Loucy (cell line): ENCODE measurements at regions not wholly inside any gene's neighbourhood (a gene's known extent, or its start where the extent isn't known, plus 50 kb on each side); places are given as distances from the start of the nearest gene placed in this dataset.

Experiments
- H2AFZ ChIP-seq: fragments of 200-600 bp; sonication (generic); 2 replicates; pipeline ENCODE4 v1.6.0; 2016; ENCODE audit warnings: antibody characterized with exemption, mild to moderate bottlenecking, low read length, moderate library complexity
- H3F3A ChIP-seq: fragments of 200-600 bp; 2 replicates; pipeline ENCODE4 v1.6.0; 2016; ENCODE audit warnings: antibody characterized with exemption, low read depth, mild to moderate bottlenecking
- H3K27me3 ChIP-seq: fragments of 200-600 bp; sonication (generic); 2 replicates; pipeline ENCODE4 v1.6.1; 2014; ENCODE audit warnings: low read length, mild to moderate bottlenecking; ENCODE audit not compliant: insufficient read depth, poor library complexity, severe bottlenecking
- H3K36me3 ChIP-seq: fragments of 200-600 bp; sonication (generic); 2 replicates; pipeline ENCODE4 v1.6.1; 2016; ENCODE audit warnings: low read length; ENCODE audit not compliant: insufficient read depth
- H3K4me1 ChIP-seq: fragments of 200-600 bp; sonication (generic); 2 replicates; pipeline ENCODE4 v1.5.1; 2014; ENCODE audit warnings: low read length, mild to moderate bottlenecking; ENCODE audit not compliant: insufficient read depth, poor library complexity, severe bottlenecking
- H3K4me2 ChIP-seq: fragments of 200-600 bp; sonication (generic); 2 replicates; pipeline ENCODE4 v1.6.0; 2014; ENCODE audit warnings: antibody characterized with exemption, low read length, low read depth, mild to moderate bottlenecking; ENCODE audit not compliant: poor library complexity, severe bottlenecking
- H3K4me3 ChIP-seq: fragments of 200-600 bp; sonication (generic); 2 replicates; pipeline ENCODE4 v1.5.1; 2014; ENCODE audit warnings: low read length, mild to moderate bottlenecking, mixed read lengths; ENCODE audit not compliant: poor library complexity, severe bottlenecking
- H3K79me2 ChIP-seq: fragments of 200-600 bp; sonication (generic); 2 replicates; pipeline ENCODE4 v1.6.1; 2014; ENCODE audit warnings: low read length; ENCODE audit not compliant: insufficient read depth
- H3K9ac ChIP-seq: fragments of 200-600 bp; sonication (generic); 2 replicates; pipeline ENCODE4 v1.6.0; 2014; ENCODE audit warnings: mild to moderate bottlenecking, low read depth, low read length, moderate library complexity; ENCODE audit not compliant: poor library complexity, severe bottlenecking
- H3K9me2 ChIP-seq: fragments of 200-600 bp; sonication (generic); replicated peaks from 2 replicates; pipeline ENCODE4 v1.6.1; 2016; ENCODE audit warnings: low read depth, low read length, mixed read lengths
- H3K9me3 ChIP-seq: fragments of 200-600 bp; sonication (generic); 2 replicates; pipeline ENCODE4 v1.6.1; 2014; ENCODE audit warnings: mild to moderate bottlenecking, antibody characterized with exemption, low read length, low read depth; ENCODE audit not compliant: insufficient read depth
- H4K20me1 ChIP-seq: fragments of 200-600 bp; sonication (generic); 2 replicates; pipeline ENCODE4 v1.6.0; 2014; ENCODE audit warnings: antibody characterized with exemption, low read length, mild to moderate bottlenecking; ENCODE audit not compliant: insufficient read depth, poor library complexity, severe bottlenecking
- EZH2phosphoT487 ChIP-seq: fragments of 200-600 bp; IDR thresholded peaks from 2 replicates; pipeline ENCODE4 v1.6.1; 2018; ENCODE audit warnings: antibody characterized with exemption, mild to moderate bottlenecking, moderate library complexity, borderline replicate concordance
- TF ChIP-seq, protein P1 (sequence below): fragments of 200-600 bp; sonication (generic); conservative IDR thresholded peaks from 2 replicates; pipeline ENCODE4 v1.5.1; 2014; ENCODE audit warnings: mild to moderate bottlenecking, antibody characterized with exemption, low read length

DNA sequence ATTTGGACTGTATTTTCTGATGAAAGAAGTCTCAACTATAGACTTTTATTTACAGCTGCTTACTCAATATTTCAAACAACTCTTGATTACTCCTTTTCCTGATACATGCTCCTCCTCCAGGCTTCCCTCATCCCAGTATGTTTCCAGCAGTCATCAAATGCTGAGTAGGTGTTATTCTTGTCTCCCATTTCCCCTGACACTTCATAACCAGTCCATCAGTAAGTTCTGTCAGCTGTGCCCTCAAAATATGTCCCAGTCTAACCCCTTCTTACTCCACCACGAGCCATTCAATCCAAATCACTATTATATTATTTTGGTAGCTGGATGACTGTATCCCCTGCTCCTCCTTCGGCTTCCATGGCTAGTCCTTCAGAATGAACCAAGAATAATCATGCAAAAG, 189.1 kb upstream of the DTNA start:
- Histone ChIP-seq H2AFZ (no peak overlapping the region), H3F3A (no peaks in the 10 kb centered on the region), H3K4me2 (no peak overlapping the region), H3K27me3 (no peaks in the 10 kb centered on the region), H3K9me2 (no peaks in the 10 kb centered on the region), H3K4me3 (no peak overlapping the region), H3K4me1 (no peaks in the 10 kb centered on the region), H4K20me1 (no peaks in the 10 kb centered on the region), H3K36me3 (no peaks in the 10 kb centered on the region), H3K9me3 (no peaks in the 10 kb centered on the region), H3K79me2 (no peaks in the 10 kb centered on the region), H3K9ac (no peak overlapping the region)
- TF ChIP-seq EZH2phosphoT487, result no peak

DNA sequence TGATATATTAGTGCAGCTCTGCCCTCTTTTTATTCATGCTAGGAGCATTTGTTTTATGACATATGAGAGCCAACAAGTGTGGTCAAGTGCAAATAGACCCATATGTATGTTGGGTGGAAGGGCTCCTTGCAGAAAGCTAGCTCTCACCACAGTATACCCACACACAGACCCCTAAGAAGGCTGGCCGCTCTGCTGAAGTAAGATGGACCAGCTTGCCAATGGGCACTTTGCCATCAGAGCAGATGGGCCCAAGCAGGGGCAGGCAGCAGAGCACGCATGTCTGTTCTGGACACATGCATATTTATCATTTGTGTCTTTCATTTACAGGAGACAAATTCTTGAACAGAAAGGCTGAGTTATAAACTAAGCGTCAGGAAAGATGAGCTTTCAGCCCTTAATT, 187.5 kb upstream of the DTNA start:
- Histone ChIP-seq H2AFZ (no peak overlapping the region), H3K79me2 (no peaks in the 10 kb centered on the region), H3K9me2 (no peaks in the 10 kb centered on the region), H3K9ac (no peak overlapping the region), H3F3A (no peaks in the 10 kb centered on the region), H3K4me3 (no peak overlapping the region), H3K4me1 (no peaks in the 10 kb centered on the region), H3K27me3 (no peaks in the 10 kb centered on the region), H3K4me2 (no peak overlapping the region), H3K36me3 (no peaks in the 10 kb centered on the region), H4K20me1 (no peaks in the 10 kb centered on the region), H3K9me3 (no peaks in the 10 kb centered on the region)
- TF ChIP-seq EZH2phosphoT487, result no peak
- TF ChIP-seq, protein P1, sequence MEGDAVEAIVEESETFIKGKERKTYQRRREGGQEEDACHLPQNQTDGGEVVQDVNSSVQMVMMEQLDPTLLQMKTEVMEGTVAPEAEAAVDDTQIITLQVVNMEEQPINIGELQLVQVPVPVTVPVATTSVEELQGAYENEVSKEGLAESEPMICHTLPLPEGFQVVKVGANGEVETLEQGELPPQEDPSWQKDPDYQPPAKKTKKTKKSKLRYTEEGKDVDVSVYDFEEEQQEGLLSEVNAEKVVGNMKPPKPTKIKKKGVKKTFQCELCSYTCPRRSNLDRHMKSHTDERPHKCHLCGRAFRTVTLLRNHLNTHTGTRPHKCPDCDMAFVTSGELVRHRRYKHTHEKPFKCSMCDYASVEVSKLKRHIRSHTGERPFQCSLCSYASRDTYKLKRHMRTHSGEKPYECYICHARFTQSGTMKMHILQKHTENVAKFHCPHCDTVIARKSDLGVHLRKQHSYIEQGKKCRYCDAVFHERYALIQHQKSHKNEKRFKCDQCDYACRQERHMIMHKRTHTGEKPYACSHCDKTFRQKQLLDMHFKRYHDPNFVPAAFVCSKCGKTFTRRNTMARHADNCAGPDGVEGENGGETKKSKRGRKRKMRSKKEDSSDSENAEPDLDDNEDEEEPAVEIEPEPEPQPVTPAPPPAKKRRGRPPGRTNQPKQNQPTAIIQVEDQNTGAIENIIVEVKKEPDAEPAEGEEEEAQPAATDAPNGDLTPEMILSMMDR, result no peak

DNA sequence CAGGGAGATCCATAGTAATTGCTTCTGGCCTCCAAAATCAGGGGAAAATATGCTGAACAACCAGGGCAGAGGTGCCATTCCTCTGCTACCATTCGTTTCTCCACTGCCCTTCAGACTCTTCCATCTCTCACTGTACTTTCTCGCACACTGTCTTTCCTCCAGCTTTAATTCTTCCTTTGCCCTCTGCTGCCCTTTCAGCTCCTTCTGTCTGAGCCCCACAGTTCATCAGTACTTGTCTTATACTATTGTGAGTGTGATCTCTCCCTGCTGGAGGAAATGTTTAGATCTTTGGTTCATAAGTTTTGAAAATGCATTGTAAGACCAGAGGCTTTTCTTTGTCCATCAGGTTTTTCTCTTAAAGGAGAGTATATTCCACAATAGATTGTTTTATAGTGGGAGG, 184.9 kb upstream of the DTNA start:
- Histone ChIP-seq H3K4me1 (no peaks in the 10 kb centered on the region), H2AFZ (no peak overlapping the region), H3K27me3 (no peaks in the 10 kb centered on the region), H3K79me2 (no peaks in the 10 kb centered on the region), H4K20me1 (no peaks in the 10 kb centered on the region), H3K9me2 (no peaks in the 10 kb centered on the region), H3K4me2 (no peak overlapping the region), H3K9me3 (no peaks in the 10 kb centered on the region), H3F3A (no peaks in the 10 kb centered on the region), H3K4me3 (no peak overlapping the region), H3K9ac (no peak overlapping the region), H3K36me3 (no peaks in the 10 kb centered on the region)
- no peak for TF ChIP-seq EZH2phosphoT487
- TF ChIP-seq, protein P1, result no peak

DNA sequence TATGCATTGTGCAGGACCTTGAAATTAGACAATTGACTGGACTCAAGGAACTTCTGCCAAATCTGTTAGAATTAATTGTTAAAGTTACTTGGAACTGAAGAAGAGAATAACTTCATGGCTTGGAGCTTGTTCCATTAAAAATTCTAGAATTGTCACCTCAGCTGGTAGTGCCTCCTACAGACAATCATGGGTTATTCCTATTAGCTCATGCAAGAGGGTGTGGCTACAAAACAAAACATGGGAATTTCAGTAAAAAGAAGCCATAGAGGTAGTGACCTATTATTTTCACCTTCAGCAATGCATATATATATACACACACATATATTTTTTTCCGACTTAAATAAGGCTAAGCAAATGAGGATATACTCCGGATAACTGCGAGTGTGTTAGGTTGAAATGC, 181.9 kb upstream of the DTNA start:
- TF ChIP-seq EZH2phosphoT487, result no peak
- TF ChIP-seq, protein P1, result no peak
- Histone ChIP-seq H3K9me2 (no peaks in the 10 kb centered on the region), H2AFZ (no peak overlapping the region), H3K27me3 (no peaks in the 10 kb centered on the region), H3F3A (no peaks in the 10 kb centered on the region), H4K20me1 (no peaks in the 10 kb centered on the region), H3K4me3 (no peak overlapping the region), H3K36me3 (no peaks in the 10 kb centered on the region), H3K9me3 (no peaks in the 10 kb centered on the region), H3K4me1 (no peaks in the 10 kb centered on the region), H3K79me2 (no peaks in the 10 kb centered on the region), H3K9ac (no peak overlapping the region), H3K4me2 (no peak overlapping the region)
